Mesothelial cell of epicardium (in vitro differentiated cells): ENCODE measurements at regions not wholly inside any gene's neighbourhood (a gene's known extent, or its start where the extent isn't known, plus 50 kb on each side); places are given as distances from the start of the nearest gene placed in this dataset.

Source experiments
- DNase-seq, 2 experiments: peaks; one replicate each; pipeline ENCODE4 v3.0.0; 2021; ENCODE audit warnings: low spot score in 2 of 2; ENCODE audit not compliant: unreplicated experiment in 2 of 2
- H3K27ac Mint-ChIP-seq: 2 replicates; pipeline ENCODE4 v1.8.0; 2021; ENCODE audit warnings: mixed read lengths
- H3K27me3 Mint-ChIP-seq: 2 replicates; pipeline ENCODE4 v1.8.0; 2021; ENCODE audit warnings: low read depth, mixed read lengths
- H3K36me3 Mint-ChIP-seq: 2 replicates; pipeline ENCODE4 v1.8.0; 2021; ENCODE audit warnings: mixed read lengths
- H3K4me1 Mint-ChIP-seq: 2 replicates; pipeline ENCODE4 v1.8.0; 2021; ENCODE audit warnings: mixed read lengths
- H3K4me3 Mint-ChIP-seq: 2 replicates; pipeline ENCODE4 v1.8.0; 2021; ENCODE audit warnings: mild to moderate bottlenecking, moderate library complexity, mixed read lengths
- H3K9me3 Mint-ChIP-seq: 2 replicates; pipeline ENCODE4 v1.8.0; 2021; ENCODE audit warnings: mixed read lengths
- TF ChIP-seq, protein P1 (sequence below): fragments of 200-600 bp; sonication (generic); IDR thresholded peaks from one replicate; pipeline ENCODE4 v1.5.0; 2021; ENCODE audit warnings: antibody characterized with exemption; ENCODE audit not compliant: unreplicated experiment

DNA sequence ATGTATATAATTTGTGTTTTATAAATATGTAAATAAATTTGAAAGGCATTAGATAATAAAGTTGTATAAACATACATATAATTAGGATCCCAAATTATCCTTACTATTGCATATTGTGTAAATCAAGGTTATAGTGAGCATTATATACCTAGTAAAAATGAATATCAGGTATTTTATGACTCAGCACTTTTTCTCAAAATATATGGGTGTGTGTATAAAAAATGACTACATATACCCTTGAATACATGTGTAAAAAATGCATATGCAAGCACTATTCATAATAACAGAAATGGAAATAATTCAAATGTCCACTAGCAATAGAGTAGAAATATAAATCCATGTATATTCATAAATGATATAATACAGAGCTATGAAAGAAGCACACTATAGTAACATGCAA is 870.9 kb upstream of the CNTNAP5 start:
- TF ChIP-seq, protein P1, sequence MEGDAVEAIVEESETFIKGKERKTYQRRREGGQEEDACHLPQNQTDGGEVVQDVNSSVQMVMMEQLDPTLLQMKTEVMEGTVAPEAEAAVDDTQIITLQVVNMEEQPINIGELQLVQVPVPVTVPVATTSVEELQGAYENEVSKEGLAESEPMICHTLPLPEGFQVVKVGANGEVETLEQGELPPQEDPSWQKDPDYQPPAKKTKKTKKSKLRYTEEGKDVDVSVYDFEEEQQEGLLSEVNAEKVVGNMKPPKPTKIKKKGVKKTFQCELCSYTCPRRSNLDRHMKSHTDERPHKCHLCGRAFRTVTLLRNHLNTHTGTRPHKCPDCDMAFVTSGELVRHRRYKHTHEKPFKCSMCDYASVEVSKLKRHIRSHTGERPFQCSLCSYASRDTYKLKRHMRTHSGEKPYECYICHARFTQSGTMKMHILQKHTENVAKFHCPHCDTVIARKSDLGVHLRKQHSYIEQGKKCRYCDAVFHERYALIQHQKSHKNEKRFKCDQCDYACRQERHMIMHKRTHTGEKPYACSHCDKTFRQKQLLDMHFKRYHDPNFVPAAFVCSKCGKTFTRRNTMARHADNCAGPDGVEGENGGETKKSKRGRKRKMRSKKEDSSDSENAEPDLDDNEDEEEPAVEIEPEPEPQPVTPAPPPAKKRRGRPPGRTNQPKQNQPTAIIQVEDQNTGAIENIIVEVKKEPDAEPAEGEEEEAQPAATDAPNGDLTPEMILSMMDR = no peak
- peaks cover 11% of the 10 kb centered on the region for H3K4me1 Mint-ChIP-seq
- no peaks in the 10 kb centered on the region for H3K9me3 Mint-ChIP-seq
- H3K27me3 Mint-ChIP-seq = no peaks in the 10 kb centered on the region
- no peak overlapping the region for H3K4me3 Mint-ChIP-seq
- no peaks in the 10 kb centered on the region for H3K36me3 Mint-ChIP-seq
- H3K27ac Mint-ChIP-seq = no peak overlapping the region
- no peak for DNase-seq

DNA sequence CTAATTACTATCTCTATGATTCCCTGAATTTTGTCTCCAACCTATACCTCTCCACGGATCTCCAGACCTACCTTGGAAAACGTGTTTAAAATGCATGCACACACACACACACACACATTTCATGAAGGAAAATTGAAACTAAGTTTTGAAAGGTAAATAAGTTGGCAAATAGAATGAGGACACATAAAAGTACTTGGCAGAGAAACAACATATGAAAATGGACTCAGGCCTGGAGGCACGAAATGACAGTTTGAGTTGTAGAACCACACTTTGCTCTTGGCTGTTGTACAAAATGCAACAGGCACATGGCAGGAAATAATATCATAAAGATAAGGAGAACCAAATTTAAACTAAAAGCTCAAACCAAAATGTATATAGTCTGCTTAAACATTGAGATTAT is 868.1 kb upstream of the CNTNAP5 start:
- no peak overlapping the region for H3K27ac Mint-ChIP-seq
- TF ChIP-seq, protein P1 = no peak
- no peaks in the 10 kb centered on the region for H3K9me3 Mint-ChIP-seq
- no peaks in the 10 kb centered on the region for H3K27me3 Mint-ChIP-seq
- no peaks in the 10 kb centered on the region for H3K36me3 Mint-ChIP-seq
- no peak for DNase-seq
- H3K4me3 Mint-ChIP-seq = no peak overlapping the region
- peaks cover 19% of the 10 kb centered on the region for H3K4me1 Mint-ChIP-seq

DNA sequence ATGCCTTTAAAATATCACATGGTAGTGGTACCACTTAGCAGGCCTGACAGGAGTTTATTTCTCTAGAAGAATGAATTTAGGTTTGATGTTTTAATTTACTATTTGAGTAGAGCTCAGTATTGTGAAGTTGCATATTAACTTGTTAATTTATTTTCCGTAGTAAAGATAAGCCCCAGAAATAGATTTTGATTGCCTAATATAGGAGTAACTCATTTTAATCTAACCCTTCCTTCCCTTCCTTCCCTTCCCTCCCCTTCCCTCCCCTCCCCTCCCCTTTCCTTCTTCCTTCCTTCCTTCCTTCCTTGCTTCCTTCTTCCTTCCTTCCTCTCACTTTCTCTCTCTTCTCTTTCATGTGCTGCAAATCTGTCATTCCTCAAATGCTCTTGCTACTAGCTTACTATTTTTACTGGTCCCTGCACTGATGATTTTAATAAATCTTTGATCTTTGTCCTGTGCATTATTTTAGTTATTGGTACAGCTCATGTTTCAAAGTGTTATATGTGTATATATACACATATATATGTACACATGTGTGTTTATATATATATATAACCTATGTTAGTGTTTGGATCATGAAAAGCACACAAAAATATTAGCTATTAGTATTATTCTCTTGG is 862.6 kb upstream of the CNTNAP5 start:
- no peak overlapping the region for H3K4me3 Mint-ChIP-seq

DNA sequence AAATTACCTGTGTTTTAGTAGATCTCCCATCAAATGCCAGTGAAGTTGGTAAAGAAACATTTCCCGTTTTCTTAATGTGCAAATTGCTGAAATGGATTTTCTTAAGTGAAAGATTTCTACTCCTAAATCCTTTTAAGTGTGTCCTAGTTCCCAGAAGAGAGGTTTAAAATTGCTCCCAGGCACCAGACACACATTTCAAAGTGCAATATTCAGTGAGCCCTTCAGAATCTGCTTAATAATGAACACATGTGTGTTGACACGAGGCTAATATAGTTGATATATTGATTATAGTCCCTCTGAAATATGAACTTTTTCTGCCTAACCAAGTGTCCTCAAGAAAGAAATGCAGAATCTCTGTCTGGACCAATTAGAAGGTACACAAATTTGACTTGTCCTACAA is 861.7 kb upstream of the CNTNAP5 start:
- Mint-ChIP-seq H3K27me3 (no peaks in the 10 kb centered on the region), H3K27ac (no peak overlapping the region), H3K36me3 (no peaks in the 10 kb centered on the region), H3K9me3 (peaks cover 13% of the 10 kb centered on the region), H3K4me3 (no peak overlapping the region), H3K4me1 (peaks cover 29% of the 10 kb centered on the region)
- TF ChIP-seq, protein P1 = no peak
- DNase-seq = no peak

More for the DNA sequence above, 862.6 kb upstream of the CNTNAP5 start:
- Mint-ChIP-seq H3K36me3 (no peaks in the 10 kb centered on the region), H3K27ac (no peak overlapping the region), H3K9me3 (peaks cover 7% of the 10 kb centered on the region), H3K4me1 (peaks cover 29% of the 10 kb centered on the region), H3K27me3 (no peaks in the 10 kb centered on the region)
- DNase-seq = no peak
- TF ChIP-seq, protein P1 = no peak

GRCh38 chr2:123164216-123164615 is 860.9 kb upstream of the CNTNAP5 start:
- no peaks in the 10 kb centered on the region for H3K27me3 Mint-ChIP-seq
- DNase-seq = no peak
- no peak overlapping the region for H3K27ac Mint-ChIP-seq
- TF ChIP-seq, protein P1 = no peak
- peaks cover 13% of the 10 kb centered on the region for H3K9me3 Mint-ChIP-seq
- no peaks in the 10 kb centered on the region for H3K36me3 Mint-ChIP-seq
- H3K4me1 Mint-ChIP-seq = peaks cover 25% of the 10 kb centered on the region
- H3K4me3 Mint-ChIP-seq = no peak overlapping the region

GRCh38 chr2:123165616-123166015 is 859.5 kb upstream of the CNTNAP5 start:
- no peak overlapping the region for H3K4me3 Mint-ChIP-seq
- H3K9me3 Mint-ChIP-seq = peaks cover 13% of the 10 kb centered on the region
- TF ChIP-seq, protein P1 = no peak
- DNase-seq = no peak
- peaks cover 25% of the 10 kb centered on the region for H3K4me1 Mint-ChIP-seq
- no peaks in the 10 kb centered on the region for H3K27me3 Mint-ChIP-seq
- H3K36me3 Mint-ChIP-seq = no peaks in the 10 kb centered on the region
- no peak overlapping the region for H3K27ac Mint-ChIP-seq
